ENCODE measurements at regions not wholly inside any gene's neighbourhood (a gene's known extent, or its start where the extent isn't known, plus 50 kb on each side); places are given as distances from the start of the nearest gene placed in this dataset.

DNA sequence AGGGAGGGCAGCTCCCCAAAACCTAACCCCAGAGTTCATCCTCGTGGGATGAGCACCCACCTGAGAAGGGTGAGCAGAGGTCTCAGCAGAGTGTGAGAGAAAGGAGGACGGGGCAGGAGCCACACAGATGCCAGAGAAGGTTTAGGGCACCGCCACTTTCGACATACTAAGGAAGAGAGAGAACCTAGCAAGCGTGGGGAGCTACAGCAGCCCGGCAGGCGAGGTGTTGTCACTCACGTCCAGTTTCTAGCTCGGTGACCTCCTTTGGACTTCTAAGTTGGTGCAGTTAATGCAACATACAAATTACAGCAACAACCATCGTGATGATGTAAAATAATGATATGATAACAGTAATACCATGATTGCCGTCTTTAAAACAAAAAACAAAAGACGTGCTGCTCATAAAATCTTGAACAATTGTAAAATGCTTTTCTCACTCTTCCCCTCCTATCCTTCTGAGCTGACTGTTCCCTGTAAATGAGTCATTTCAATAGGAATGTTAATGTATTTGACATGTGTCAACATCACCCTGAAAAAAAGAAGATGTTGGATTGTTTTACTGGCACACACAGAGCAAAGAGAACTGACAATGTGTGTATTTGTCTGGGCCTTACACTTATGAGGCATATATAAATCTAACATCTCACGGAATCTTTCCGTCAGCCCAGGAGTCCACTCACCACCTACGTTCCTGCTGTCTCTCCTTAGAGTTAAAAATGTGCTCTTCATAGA lies 158.2 kb upstream of the MAF start:
- intact Hi-C loops (cut with DNase I): no loop called here
- no peaks in the 10 kb centered on the region for H3K36me3 ChIP-seq
- no peak overlapping the region for H3K27ac ChIP-seq
- TF ChIP-seq POLR2A (IDR thresholded peaks at IDR 0.05): no peak
- TF ChIP-seq, protein P1, sequence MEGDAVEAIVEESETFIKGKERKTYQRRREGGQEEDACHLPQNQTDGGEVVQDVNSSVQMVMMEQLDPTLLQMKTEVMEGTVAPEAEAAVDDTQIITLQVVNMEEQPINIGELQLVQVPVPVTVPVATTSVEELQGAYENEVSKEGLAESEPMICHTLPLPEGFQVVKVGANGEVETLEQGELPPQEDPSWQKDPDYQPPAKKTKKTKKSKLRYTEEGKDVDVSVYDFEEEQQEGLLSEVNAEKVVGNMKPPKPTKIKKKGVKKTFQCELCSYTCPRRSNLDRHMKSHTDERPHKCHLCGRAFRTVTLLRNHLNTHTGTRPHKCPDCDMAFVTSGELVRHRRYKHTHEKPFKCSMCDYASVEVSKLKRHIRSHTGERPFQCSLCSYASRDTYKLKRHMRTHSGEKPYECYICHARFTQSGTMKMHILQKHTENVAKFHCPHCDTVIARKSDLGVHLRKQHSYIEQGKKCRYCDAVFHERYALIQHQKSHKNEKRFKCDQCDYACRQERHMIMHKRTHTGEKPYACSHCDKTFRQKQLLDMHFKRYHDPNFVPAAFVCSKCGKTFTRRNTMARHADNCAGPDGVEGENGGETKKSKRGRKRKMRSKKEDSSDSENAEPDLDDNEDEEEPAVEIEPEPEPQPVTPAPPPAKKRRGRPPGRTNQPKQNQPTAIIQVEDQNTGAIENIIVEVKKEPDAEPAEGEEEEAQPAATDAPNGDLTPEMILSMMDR (IDR thresholded peaks at IDR 0.05): no peak
- ATAC-seq: no peak
- 89% methylated on average over 14 of the region's 15 CpGs for WGBS (ENCODE audit: insufficient coverage, low coverage, low lambda C conversion rate, missing lambda C conversion rate)
- no peaks in the 10 kb centered on the region for H3K27me3 ChIP-seq
- H3K9me3 ChIP-seq: no peaks in the 10 kb centered on the region
- no peak for DNase-seq
- no peaks in the 10 kb centered on the region for H3K4me1 ChIP-seq
- no peak overlapping the region for H3K4me3 ChIP-seq

DNA sequence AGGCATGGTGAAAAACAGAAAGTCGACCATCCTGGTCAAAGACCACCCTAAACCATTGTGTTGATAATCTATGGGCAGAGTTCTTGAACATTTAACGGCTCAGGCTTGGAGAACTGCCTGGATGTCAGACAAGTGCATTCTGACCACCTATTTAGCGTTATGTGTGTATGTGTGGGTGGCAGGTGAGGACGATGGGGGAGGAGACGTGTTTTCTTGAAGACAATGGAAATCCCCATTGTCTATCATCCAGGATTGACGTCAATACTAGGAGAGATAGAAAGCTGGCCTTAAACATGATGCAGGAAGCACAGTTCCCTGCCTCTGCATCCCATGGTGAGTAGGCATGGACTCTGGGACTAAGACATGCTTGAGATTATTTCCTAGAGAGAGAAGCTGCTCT lies 157.4 kb upstream of the MAF start:
- Histone ChIP-seq H3K9me3 (no peaks in the 10 kb centered on the region), H3K4me1 (no peaks in the 10 kb centered on the region), H3K27ac (no peak overlapping the region), H3K36me3 (no peaks in the 10 kb centered on the region), H3K4me3 (no peak overlapping the region), H3K27me3 (no peaks in the 10 kb centered on the region)
- intact Hi-C loops (cut with DNase I): no loop called here
- no peak for DNase-seq
- no peak for ATAC-seq
- WGBS (ENCODE audit: insufficient coverage, low coverage, low lambda C conversion rate, missing lambda C conversion rate): 61% methylated on average over 5 of the region's 6 CpGs
- TF ChIP-seq, protein P1 (IDR thresholded peaks at IDR 0.05): no peak
- no peak for TF ChIP-seq POLR2A (IDR thresholded peaks at IDR 0.05)

DNA sequence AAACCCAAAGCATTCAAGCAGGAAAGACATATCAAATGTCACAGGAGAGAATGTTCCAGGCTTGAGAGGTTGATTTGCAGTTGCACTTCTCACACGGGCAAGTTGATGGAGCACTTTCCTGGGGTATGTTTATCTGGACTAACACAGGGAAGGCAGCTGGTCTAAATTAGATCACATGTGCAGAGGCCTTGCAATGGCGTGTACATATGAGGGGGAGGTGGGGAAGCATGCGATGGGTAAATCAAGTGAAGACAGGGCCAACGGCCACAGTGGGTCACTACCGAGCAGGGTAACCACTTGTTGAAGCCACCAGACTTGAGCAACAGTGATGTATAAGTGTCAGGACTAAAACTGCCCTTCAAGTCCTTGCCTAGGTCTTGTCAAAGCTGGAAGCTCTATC lies 156.6 kb upstream of the MAF start:
- Histone ChIP-seq H3K36me3 (no peaks in the 10 kb centered on the region), H3K27ac (no peak overlapping the region), H3K4me3 (no peak overlapping the region), H3K4me1 (no peaks in the 10 kb centered on the region), H3K9me3 (no peaks in the 10 kb centered on the region), H3K27me3 (no peaks in the 10 kb centered on the region)
- ATAC-seq (no peak), DNase-seq (no peak)
- TF ChIP-seq, protein P1 (IDR thresholded peaks at IDR 0.05): no peak
- TF ChIP-seq POLR2A (IDR thresholded peaks at IDR 0.05): no peak
- WGBS (ENCODE audit: insufficient coverage, low coverage, low lambda C conversion rate, missing lambda C conversion rate): 86% methylated on average over 1 of the region's 5 CpGs
- intact Hi-C loops (cut with DNase I): no loop called here

DNA sequence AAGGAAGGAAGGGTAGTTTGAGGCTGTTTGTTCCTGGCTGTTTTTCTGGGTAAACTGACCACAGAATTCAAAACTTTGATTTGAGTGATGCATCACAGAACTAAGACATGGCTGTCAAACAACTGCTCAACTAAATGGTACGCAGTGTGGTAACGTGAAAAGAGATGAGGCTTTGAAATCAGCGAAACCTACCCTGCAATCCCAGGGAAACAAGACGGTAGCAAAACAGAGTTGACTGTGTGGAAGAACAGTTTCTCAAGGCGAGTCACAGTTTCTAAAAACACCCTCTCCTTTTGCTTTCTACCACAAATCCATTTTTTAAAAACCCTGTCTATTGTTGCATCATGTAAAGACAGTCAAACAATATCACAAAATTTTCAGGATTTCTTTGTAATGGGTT lies 156.0 kb upstream of the MAF start:
- Histone ChIP-seq H3K4me3 (no peak overlapping the region), H3K9me3 (no peaks in the 10 kb centered on the region), H3K36me3 (no peaks in the 10 kb centered on the region), H3K27ac (no peak overlapping the region), H3K4me1 (no peaks in the 10 kb centered on the region), H3K27me3 (no peaks in the 10 kb centered on the region)
- intact Hi-C loops (cut with DNase I): no loop called here
- WGBS (ENCODE audit: insufficient coverage, low coverage, low lambda C conversion rate, missing lambda C conversion rate): 58% methylated on average over 5 of the region's 5 CpGs
- no peak for TF ChIP-seq POLR2A (IDR thresholded peaks at IDR 0.05)
- TF ChIP-seq, protein P1 (IDR thresholded peaks at IDR 0.05): no peak
- no peak for DNase-seq
- ATAC-seq: no peak

DNA sequence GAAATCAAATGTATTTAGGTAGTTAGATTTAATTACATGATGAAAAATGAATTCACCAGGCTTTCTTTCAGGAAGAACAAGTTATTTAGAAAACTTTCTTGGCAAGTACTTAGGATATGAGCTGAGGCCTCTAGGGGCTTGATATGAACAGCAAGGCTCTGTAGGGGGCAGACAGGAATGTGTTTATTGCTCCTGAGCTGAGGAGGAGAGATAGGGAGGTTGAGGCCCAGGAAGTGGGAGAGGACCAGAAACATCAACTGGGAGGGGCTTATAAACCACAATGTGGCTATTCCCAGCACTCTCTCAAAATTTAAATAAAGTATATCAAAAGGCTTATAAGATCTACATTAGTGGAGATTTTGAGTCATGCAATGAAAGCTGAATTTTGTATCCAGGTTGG lies 154.0 kb upstream of the MAF start:
- DNase-seq (no peak), ATAC-seq (no peak)
- intact Hi-C loops (cut with DNase I): no loop called here

More for the DNA sequence above, 154.0 kb upstream of the MAF start:
- Histone ChIP-seq H3K27ac (no peak overlapping the region), H3K36me3 (no peaks in the 10 kb centered on the region), H3K27me3 (no peaks in the 10 kb centered on the region), H3K4me3 (no peak overlapping the region), H3K4me1 (no peaks in the 10 kb centered on the region), H3K9me3 (no peaks in the 10 kb centered on the region)
- TF ChIP-seq, protein P1 (IDR thresholded peaks at IDR 0.05): no peak
- no peak for TF ChIP-seq POLR2A (IDR thresholded peaks at IDR 0.05)

Data from right lobe of liver (tissue), 6 donors.